ENCODE measurements at regions not wholly inside any gene's neighbourhood (a gene's known extent, or its start where the extent isn't known, plus 50 kb on each side); places are given as distances from the start of the nearest gene placed in this dataset.

- Histone ChIP-seq H3K27me3 (ENCODE audit: control insufficient read depth, extremely low read depth, insufficient read depth, low read length) (no peaks in the 10 kb centered on the region), H3K9me3 (ENCODE audit: control insufficient read depth, low read depth, low read length) (no peaks in the 10 kb centered on the region), H3K36me3 (ENCODE audit: control insufficient read depth in 2 of 2, extremely low read depth in 1 of 2, insufficient read depth in 2 of 2, low read length in 2 of 2) (no peaks in the 10 kb centered on the region), H3K79me2 (ENCODE audit: control insufficient read depth, insufficient read depth, low read length) (no peaks in the 10 kb centered on the region), H3K9me1 (ENCODE audit: control insufficient read depth, extremely low read depth, insufficient read depth, low read length) (no peaks in the 10 kb centered on the region), H3K4me2 (ENCODE audit: control insufficient read depth, extremely low read depth, insufficient read depth, low read depth, low read length) (no peak overlapping the region), H3K9ac (ENCODE audit: control insufficient read depth, extremely low read depth, insufficient read depth, low read length) (no peak overlapping the region), H3K27ac (ENCODE audit: control insufficient read depth, insufficient read depth, low read length) (no peak overlapping the region), H3K4me3 (ENCODE audit: control insufficient read depth in 2 of 3, extremely low read depth in 1 of 3, insufficient read depth in 2 of 3, low read depth in 1 of 3, low read length in 3 of 3) (no peak overlapping the region), H4K20me1 (ENCODE audit: control insufficient read depth, extremely low read depth, insufficient read depth, low read length) (no peaks in the 10 kb centered on the region), H3K4me1 (ENCODE audit: control insufficient read depth, extremely low read depth, insufficient read depth, low read length) (peaks cover 13% of the 10 kb centered on the region), H2AFZ (ENCODE audit: control insufficient read depth, low read length) (no peak overlapping the region)
- TF ChIP-seq EZH2 (IDR thresholded peaks at IDR 0.05; ENCODE audit: low read length): no peak
- TF ChIP-seq, protein P1, sequence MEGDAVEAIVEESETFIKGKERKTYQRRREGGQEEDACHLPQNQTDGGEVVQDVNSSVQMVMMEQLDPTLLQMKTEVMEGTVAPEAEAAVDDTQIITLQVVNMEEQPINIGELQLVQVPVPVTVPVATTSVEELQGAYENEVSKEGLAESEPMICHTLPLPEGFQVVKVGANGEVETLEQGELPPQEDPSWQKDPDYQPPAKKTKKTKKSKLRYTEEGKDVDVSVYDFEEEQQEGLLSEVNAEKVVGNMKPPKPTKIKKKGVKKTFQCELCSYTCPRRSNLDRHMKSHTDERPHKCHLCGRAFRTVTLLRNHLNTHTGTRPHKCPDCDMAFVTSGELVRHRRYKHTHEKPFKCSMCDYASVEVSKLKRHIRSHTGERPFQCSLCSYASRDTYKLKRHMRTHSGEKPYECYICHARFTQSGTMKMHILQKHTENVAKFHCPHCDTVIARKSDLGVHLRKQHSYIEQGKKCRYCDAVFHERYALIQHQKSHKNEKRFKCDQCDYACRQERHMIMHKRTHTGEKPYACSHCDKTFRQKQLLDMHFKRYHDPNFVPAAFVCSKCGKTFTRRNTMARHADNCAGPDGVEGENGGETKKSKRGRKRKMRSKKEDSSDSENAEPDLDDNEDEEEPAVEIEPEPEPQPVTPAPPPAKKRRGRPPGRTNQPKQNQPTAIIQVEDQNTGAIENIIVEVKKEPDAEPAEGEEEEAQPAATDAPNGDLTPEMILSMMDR (optimal IDR thresholded peaks at IDR 0.05 in 1 of 3, IDR thresholded peaks at IDR 0.05 in 1 of 3, conservative IDR thresholded peaks at IDR 0.05 in 1 of 3; ENCODE audit: extremely low read depth in 1 of 3, insufficient read depth in 2 of 3, low read length in 3 of 3): no peak
- FAIRE-seq: no peak
- dilution Hi-C loops (cut with MboI; ENCODE audit: extremely low pct_ligation_motif_present, low sequenced_read_pairs): no loop called here
- DNase-seq (ENCODE audit: low read depth, low spot score): no peak
These were observed 179.3 kb downstream of the ARHGAP12 start for GRCh38 chr10:31749301-31749700.

DNA sequence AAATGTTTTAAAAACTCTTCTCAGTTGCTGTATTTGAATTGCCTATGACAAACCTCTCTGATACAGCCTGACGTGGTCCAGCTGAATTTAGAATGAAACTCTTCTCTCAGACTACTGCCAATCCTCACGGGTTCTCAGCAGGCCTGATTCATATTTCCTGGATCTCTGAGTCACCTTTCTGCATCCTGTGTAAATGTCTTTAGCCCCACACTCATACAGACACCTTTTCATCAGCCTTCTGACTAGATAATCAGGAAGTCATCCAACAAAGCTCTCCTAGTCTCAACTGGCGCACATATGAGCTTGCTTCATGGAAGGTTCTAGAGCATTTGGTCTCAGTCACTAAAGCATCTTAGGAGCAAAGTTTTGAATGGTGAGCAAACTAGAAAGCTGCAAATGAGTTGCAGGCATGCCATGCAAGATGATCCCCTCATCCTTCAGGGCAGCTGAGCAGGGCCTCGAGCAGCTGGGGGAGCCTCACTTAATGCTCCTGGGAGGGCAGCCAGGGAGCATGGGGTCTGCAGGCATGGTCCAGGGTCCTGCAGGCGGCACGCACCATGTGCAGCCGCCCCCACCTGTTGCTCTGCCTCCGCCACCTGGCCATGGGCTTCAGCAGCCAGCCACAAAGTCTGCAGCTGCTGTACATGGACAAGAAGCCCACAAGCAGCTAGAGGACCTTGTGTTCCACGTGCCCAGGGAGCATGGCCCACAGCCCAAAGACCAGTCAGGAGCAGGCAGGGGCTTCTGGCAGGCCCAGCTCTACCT lies 182.8 kb downstream of the ARHGAP12 start:
- Histone ChIP-seq H3K9me3 (ENCODE audit: control insufficient read depth, low read depth, low read length) (no peaks in the 10 kb centered on the region), H3K9ac (ENCODE audit: control insufficient read depth, extremely low read depth, insufficient read depth, low read length) (peak overlapping the region; percentile 43), H3K79me2 (ENCODE audit: control insufficient read depth, insufficient read depth, low read length) (no peaks in the 10 kb centered on the region), H3K4me3 (ENCODE audit: control insufficient read depth in 2 of 3, extremely low read depth in 1 of 3, insufficient read depth in 2 of 3, low read depth in 1 of 3, low read length in 3 of 3) (no peak overlapping the region), H3K36me3 (ENCODE audit: control insufficient read depth in 2 of 2, extremely low read depth in 1 of 2, insufficient read depth in 2 of 2, low read length in 2 of 2) (no peaks in the 10 kb centered on the region), H3K9me1 (ENCODE audit: control insufficient read depth, extremely low read depth, insufficient read depth, low read length) (no peaks in the 10 kb centered on the region), H3K27ac (ENCODE audit: control insufficient read depth, insufficient read depth, low read length) (peak overlapping the region; percentile 79), H2AFZ (ENCODE audit: control insufficient read depth, low read length) (peak overlapping the region; percentile 65), H4K20me1 (ENCODE audit: control insufficient read depth, extremely low read depth, insufficient read depth, low read length) (no peaks in the 10 kb centered on the region), H3K4me1 (ENCODE audit: control insufficient read depth, extremely low read depth, insufficient read depth, low read length) (peaks cover 13% of the 10 kb centered on the region), H3K27me3 (ENCODE audit: control insufficient read depth, extremely low read depth, insufficient read depth, low read length) (no peaks in the 10 kb centered on the region), H3K4me2 (ENCODE audit: control insufficient read depth, extremely low read depth, insufficient read depth, low read depth, low read length) (peak overlapping the region; percentile 10)
- DNase-seq (ENCODE audit: low read depth, low spot score): peak; percentile 60
- dilution Hi-C loops (cut with MboI; ENCODE audit: extremely low pct_ligation_motif_present, low sequenced_read_pairs): no loop called here
- TF ChIP-seq, protein P1 (optimal IDR thresholded peaks at IDR 0.05 in 1 of 3, IDR thresholded peaks at IDR 0.05 in 1 of 3, conservative IDR thresholded peaks at IDR 0.05 in 1 of 3; ENCODE audit: extremely low read depth in 1 of 3, insufficient read depth in 2 of 3, low read length in 3 of 3): no peak
- TF ChIP-seq EZH2 (IDR thresholded peaks at IDR 0.05; ENCODE audit: low read length): no peak
- FAIRE-seq: peak; percentile 100
